ENCODE measurements at regions not wholly inside any gene's neighbourhood (a gene's known extent, or its start where the extent isn't known, plus 50 kb on each side); places are given as distances from the start of the nearest gene placed in this dataset.

DNA sequence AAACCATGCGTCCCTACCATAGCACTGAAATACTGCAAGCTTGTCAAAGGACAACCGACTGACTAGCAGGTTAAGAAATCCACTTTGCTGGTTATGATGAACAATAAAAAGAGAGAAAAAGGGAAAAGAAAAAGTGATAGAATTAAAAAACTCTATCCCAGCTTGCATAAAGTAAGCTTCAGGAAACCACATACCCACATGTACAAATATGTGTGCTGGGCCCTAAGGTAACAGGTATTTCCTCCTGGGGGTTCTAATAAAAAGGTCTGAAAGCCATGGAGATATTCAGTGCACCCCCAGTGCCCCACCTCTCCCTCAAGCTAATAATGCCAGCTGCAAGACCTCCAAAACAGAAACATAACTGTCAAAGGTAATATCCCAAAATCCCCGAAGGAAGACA is 248.6 kb upstream of the KLF14 start:
- no peak for TF ChIP-seq CTCF (IDR thresholded peaks at IDR 0.05)

GRCh38 chr7:130985361-130985760 is 251.4 kb upstream of the KLF14 start:
- no peak for TF ChIP-seq CTCF (IDR thresholded peaks at IDR 0.05)

DNA sequence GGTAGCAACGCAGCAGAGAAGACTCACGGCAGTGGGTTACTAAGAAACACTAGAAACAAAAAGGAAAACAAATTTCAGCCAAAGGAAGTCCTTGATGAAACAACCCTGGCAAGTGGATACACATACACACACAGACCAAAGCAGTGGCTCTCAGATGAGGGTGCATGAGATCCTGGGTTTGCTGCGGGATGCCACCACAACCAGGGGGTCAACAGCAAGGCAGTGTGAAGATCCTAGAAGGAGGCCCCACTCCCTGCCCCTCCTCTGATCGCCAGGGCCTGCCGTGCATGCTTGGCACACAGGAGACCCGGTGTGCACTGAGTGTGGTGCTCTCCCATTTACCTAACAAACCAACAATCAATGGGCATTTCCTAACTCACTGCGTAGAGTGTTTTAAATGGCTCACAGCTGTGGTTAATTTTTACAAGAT is 252.3 kb upstream of the KLF14 start:
- TF ChIP-seq CTCF (IDR thresholded peaks at IDR 0.05): no peak

- TF ChIP-seq CTCF (IDR thresholded peaks at IDR 0.05): no peak
Measured at GRCh38 chr7:130987092-130987491, 253.1 kb upstream of the KLF14 start.

DNA sequence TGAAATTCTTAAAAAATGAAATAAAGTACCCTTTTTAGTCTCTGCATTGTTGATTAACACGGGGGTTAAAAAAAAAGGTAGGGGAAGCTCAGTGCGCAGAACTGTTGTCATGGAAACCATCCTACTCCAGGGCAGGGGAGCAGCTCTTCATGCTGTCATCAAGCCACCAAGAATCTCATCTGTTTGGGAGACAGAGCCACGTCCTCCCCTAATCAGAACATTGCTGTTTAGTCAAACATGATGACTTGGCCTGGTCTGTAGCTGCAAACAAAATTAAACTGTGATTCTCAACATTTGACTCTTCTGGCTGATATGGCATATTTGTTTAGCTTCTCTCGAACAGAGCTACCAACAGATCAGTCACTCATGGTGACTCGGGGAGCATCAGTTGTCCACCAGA is 254.4 kb upstream of the KLF14 start:
- no peak for TF ChIP-seq CTCF (IDR thresholded peaks at IDR 0.05)

GRCh38 chr7:130989101-130989795 is 255.2 kb upstream of the KLF14 start:
- no peak for TF ChIP-seq CTCF (IDR thresholded peaks at IDR 0.05)

DNA sequence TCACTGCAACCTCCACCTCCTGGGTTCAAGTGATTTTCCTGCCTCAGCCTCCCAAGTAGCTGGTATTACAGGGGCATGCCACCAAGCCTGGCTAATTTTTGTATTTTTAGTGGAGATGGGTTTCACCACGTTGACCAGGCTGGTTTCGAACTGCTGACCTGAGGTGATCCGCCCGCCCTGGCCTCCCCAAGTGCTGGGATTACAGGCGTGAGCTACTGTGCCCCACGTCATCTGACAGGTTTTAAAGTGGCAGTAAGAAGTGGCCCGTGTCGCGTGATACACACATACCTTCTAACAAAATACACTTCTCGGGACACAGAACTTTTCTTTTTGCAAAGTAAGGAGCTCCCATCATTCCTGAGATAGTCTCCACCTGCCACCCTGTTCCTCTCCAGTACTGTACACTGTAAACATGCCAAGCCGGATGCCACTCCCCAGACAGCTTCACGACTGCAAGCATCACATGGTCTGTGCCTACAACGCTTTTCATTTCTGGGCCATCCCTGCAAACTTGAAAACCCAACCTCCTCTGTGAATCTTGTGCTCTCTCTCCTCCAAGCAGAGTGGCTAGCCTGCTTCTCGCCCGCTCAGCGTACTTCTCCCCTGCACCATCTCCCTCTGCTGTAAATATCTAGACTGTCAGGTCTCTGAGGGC is 256.3 kb upstream of the KLF14 start:
- no peak for TF ChIP-seq CTCF (IDR thresholded peaks at IDR 0.05)

Measured in LNCAP (cell line).